22Rv1 (cell line): ENCODE measurements at regions not wholly inside any gene's neighbourhood (a gene's known extent, or its start where the extent isn't known, plus 50 kb on each side); places are given as distances from the start of the nearest gene placed in this dataset.

Source experiments
- ZFX ChIP-seq: fragments of 450-650 bp; IDR thresholded peaks from 2 replicates; pipeline ENCODE4 v1.6.1; 2017; ENCODE audit warnings: antibody characterized with exemption, borderline replicate concordance
- TF ChIP-seq, protein P1 (sequence below): fragments of 450-650 bp; IDR thresholded peaks from 2 replicates; pipeline ENCODE4 v1.5.1; 2017; ENCODE audit warnings: mild to moderate bottlenecking

DNA sequence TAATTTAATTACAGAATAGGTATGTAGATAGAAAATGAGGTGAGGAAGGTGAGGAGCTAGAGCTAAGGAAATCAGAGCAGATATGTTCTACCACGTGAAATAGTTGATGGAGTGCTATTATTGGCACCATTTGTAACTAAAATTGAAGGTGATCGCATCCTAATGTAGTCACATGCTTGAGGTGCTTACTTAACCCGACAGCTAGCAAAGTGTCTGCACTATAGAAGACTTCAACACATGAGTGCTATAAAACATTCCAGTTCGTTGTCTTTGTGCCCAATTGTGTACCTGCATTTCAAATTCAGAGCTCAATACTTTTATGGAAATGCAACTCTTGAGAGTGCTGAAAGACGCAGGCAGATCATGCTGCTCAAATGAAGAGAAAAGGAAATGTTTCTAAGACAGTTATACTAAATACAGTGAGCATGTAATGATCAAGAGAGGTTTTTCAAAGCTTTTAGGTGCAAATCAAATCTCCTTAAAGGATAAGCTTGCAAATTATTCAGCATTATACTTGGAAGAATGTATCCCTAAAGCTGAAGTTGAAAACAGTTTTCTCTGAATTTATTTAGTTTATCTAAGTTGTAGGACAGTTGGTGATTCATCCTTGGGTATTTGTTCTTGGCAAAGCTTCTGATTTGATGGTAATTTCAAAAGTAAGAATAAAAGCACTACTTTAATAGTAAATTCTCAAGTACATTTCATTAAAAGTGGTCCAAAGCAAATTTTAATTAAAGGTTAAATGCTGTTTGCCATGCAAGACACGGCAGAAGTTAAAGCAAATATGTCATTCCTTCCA lies 223.9 kb upstream of the EPHA5 start:
- TF ChIP-seq, protein P1, sequence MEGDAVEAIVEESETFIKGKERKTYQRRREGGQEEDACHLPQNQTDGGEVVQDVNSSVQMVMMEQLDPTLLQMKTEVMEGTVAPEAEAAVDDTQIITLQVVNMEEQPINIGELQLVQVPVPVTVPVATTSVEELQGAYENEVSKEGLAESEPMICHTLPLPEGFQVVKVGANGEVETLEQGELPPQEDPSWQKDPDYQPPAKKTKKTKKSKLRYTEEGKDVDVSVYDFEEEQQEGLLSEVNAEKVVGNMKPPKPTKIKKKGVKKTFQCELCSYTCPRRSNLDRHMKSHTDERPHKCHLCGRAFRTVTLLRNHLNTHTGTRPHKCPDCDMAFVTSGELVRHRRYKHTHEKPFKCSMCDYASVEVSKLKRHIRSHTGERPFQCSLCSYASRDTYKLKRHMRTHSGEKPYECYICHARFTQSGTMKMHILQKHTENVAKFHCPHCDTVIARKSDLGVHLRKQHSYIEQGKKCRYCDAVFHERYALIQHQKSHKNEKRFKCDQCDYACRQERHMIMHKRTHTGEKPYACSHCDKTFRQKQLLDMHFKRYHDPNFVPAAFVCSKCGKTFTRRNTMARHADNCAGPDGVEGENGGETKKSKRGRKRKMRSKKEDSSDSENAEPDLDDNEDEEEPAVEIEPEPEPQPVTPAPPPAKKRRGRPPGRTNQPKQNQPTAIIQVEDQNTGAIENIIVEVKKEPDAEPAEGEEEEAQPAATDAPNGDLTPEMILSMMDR: no peak
- TF ChIP-seq ZFX: no peak
